ENCODE measurements at regions not wholly inside any gene's neighbourhood (a gene's known extent, or its start where the extent isn't known, plus 50 kb on each side); places are given as distances from the start of the nearest gene placed in this dataset.

GRCh38 chr12:118571730-118572129, 195.4 kb downstream of the SUDS3 start:
- no peak overlapping the region for H3K4me3 Mint-ChIP-seq
- no peak for DNase-seq (ENCODE audit: low spot score)
- Histone ChIP-seq H3F3A (replicated peaks; ENCODE audit: low read depth) (no peaks in the 10 kb centered on the region), H3K4me3 (no peak overlapping the region), H3K4me2 (no peak overlapping the region), H3K27ac (ENCODE audit: low read depth) (no peak overlapping the region), H3K4me1 (ENCODE audit: insufficient read depth) (no peaks in the 10 kb centered on the region), H2AFZ (no peak overlapping the region), H3K79me2 (replicated peaks; ENCODE audit: insufficient read depth) (no peaks in the 10 kb centered on the region), H3K27me3 (ENCODE audit: insufficient read depth) (no peaks in the 10 kb centered on the region), H3K9me2 (ENCODE audit: insufficient read depth) (peaks cover 3% of the 10 kb centered on the region), H3K36me3 (ENCODE audit: insufficient read depth) (no peaks in the 10 kb centered on the region), H4K20me1 (replicated peaks; ENCODE audit: insufficient read depth) (no peaks in the 10 kb centered on the region)
- H3K4me1 Mint-ChIP-seq = no peaks in the 10 kb centered on the region
- H3K27me3 Mint-ChIP-seq (ENCODE audit: insufficient read depth, low read depth, poor library complexity) = no peaks in the 10 kb centered on the region
- no peak for ATAC-seq
- peaks cover 16% of the 10 kb centered on the region; the same call in 2 of the 3 replicates for H3K36me3 Mint-ChIP-seq (ENCODE audit: low read depth)
- H3K27ac Mint-ChIP-seq = no peak overlapping the region
- peaks cover 32% of the 10 kb centered on the region for H3K9me3 Mint-ChIP-seq
- TF ChIP-seq ZNF331 (CRISPR knock-in tag; IDR thresholded peaks at IDR 0.05; ENCODE audit: low read depth) (no peak), POLR2AphosphoS5 (IDR thresholded peaks at IDR 0.05; ENCODE audit: low read depth) (no peak)

- H3K9me3 Mint-ChIP-seq = peaks cover 30% of the 10 kb centered on the region
- no peak overlapping the region for H3K4me3 Mint-ChIP-seq
Observed at GRCh38 chr12:118574288-118574687, 197.9 kb downstream of the SUDS3 start.

GRCh38 chr12:118575730-118576129, 199.4 kb downstream of the SUDS3 start:
- no peak overlapping the region for H2AFZ ChIP-seq
- no peaks in the 10 kb centered on the region for H3F3A ChIP-seq (replicated peaks; ENCODE audit: low read depth)
- Mint-ChIP-seq H3K9me3 (peaks cover 16% of the 10 kb centered on the region), H3K27ac (no peak overlapping the region), H3K4me1 (no peaks in the 10 kb centered on the region), H3K27me3 (ENCODE audit: insufficient read depth, low read depth, poor library complexity) (no peaks in the 10 kb centered on the region), H3K4me3 (no peak overlapping the region), H3K36me3 (ENCODE audit: low read depth) (peaks cover 10% of the 10 kb centered on the region; the same call in 2 of the 3 replicates)
- H3K9me2 ChIP-seq (ENCODE audit: insufficient read depth) = peaks cover 3% of the 10 kb centered on the region
- DNase-seq (ENCODE audit: low spot score) (no peak), ATAC-seq (no peak)
- H3K27me3 ChIP-seq (ENCODE audit: insufficient read depth) = no peaks in the 10 kb centered on the region
- H4K20me1 ChIP-seq (replicated peaks; ENCODE audit: insufficient read depth) = no peaks in the 10 kb centered on the region
- H3K4me1 ChIP-seq (ENCODE audit: insufficient read depth) = no peaks in the 10 kb centered on the region
- no peaks in the 10 kb centered on the region for H3K36me3 ChIP-seq (ENCODE audit: insufficient read depth)
- H3K79me2 ChIP-seq (replicated peaks; ENCODE audit: insufficient read depth) = no peaks in the 10 kb centered on the region
- H3K4me2 ChIP-seq = no peak overlapping the region
- no peak overlapping the region for H3K27ac ChIP-seq (ENCODE audit: low read depth)
- no peak overlapping the region for H3K4me3 ChIP-seq
- TF ChIP-seq POLR2AphosphoS5 (IDR thresholded peaks at IDR 0.05; ENCODE audit: low read depth) (no peak), CREB1 (CRISPR knock-in tag; IDR thresholded peaks at IDR 0.05; ENCODE audit: low read depth) (no peak), STAT1 (IDR thresholded peaks at IDR 0.05; ENCODE audit: unreplicated experiment) (no peak), ETS1 (IDR thresholded peaks at IDR 0.05) (no peak), ZNF114 (CRISPR knock-in tag; IDR thresholded peaks at IDR 0.05) (no peak), EZH2phosphoT487 (IDR thresholded peaks at IDR 0.05; ENCODE audit: unreplicated experiment) (no peak)

More at GRCh38 chr12:118574288-118574687, 197.9 kb downstream of the SUDS3 start:
- peaks cover 3% of the 10 kb centered on the region for H3K9me2 ChIP-seq (ENCODE audit: insufficient read depth)
- no peak overlapping the region for H3K4me2 ChIP-seq
- Mint-ChIP-seq H3K27ac (no peak overlapping the region), H3K27me3 (ENCODE audit: insufficient read depth, low read depth, poor library complexity) (no peaks in the 10 kb centered on the region), H3K4me1 (no peaks in the 10 kb centered on the region), H3K36me3 (ENCODE audit: low read depth) (peaks cover 16% of the 10 kb centered on the region; the same call in 2 of the 3 replicates)
- no peaks in the 10 kb centered on the region for H3K36me3 ChIP-seq (ENCODE audit: insufficient read depth)
- no peaks in the 10 kb centered on the region for H3K4me1 ChIP-seq (ENCODE audit: insufficient read depth)
- no peak overlapping the region for H2AFZ ChIP-seq
- no peak for DNase-seq (ENCODE audit: low spot score)
- no peaks in the 10 kb centered on the region for H3K79me2 ChIP-seq (replicated peaks; ENCODE audit: insufficient read depth)
- no peak for ATAC-seq
- H3K27me3 ChIP-seq (ENCODE audit: insufficient read depth) = no peaks in the 10 kb centered on the region
- TF ChIP-seq CTCF (conservative IDR thresholded peaks at IDR 0.05; ENCODE audit: low read depth in 2 of 2) (no peak), ZNF331 (CRISPR knock-in tag; IDR thresholded peaks at IDR 0.05; ENCODE audit: low read depth) (no peak)
- no peaks in the 10 kb centered on the region for H4K20me1 ChIP-seq (replicated peaks; ENCODE audit: insufficient read depth)
- H3F3A ChIP-seq (replicated peaks; ENCODE audit: low read depth) = no peaks in the 10 kb centered on the region
- no peak overlapping the region for H3K27ac ChIP-seq (ENCODE audit: low read depth)
- no peak overlapping the region for H3K4me3 ChIP-seq

All from GM23338 (cell line).